ENCODE measurements at regions not wholly inside any gene's neighbourhood (a gene's known extent, or its start where the extent isn't known, plus 50 kb on each side); places are given as distances from the start of the nearest gene placed in this dataset.

GRCh38 chr4:13137390-13137789 is 346.8 kb downstream of the RAB28 start:
- TF ChIP-seq TEAD1 (CRISPR knock-in tag; IDR thresholded peaks at IDR 0.05) (no peak), FOXP4 (CRISPR knock-in tag; IDR thresholded peaks at IDR 0.05) (no peak), CTCF (IDR thresholded peaks at IDR 0.05) (no peak), NFYB (CRISPR knock-in tag; conservative IDR thresholded peaks at IDR 0.05; ENCODE audit: low read depth) (no peak), ATF6 (CRISPR knock-in tag; IDR thresholded peaks at IDR 0.05) (no peak), JAZF1 (CRISPR knock-in tag; IDR thresholded peaks at IDR 0.05) (no peak), PRRX2 (CRISPR knock-in tag; IDR thresholded peaks at IDR 0.05) (no peak), CREM (CRISPR knock-in tag; IDR thresholded peaks at IDR 0.05) (no peak), TCF7 (CRISPR knock-in tag; IDR thresholded peaks at IDR 0.05; ENCODE audit: low read depth) (no peak), TEAD4 (CRISPR knock-in tag; IDR thresholded peaks at IDR 0.05) (no peak), MAX (CRISPR knock-in tag; IDR thresholded peaks at IDR 0.05) (no peak)
